ENCODE measurements at regions not wholly inside any gene's neighbourhood (a gene's known extent, or its start where the extent isn't known, plus 50 kb on each side); places are given as distances from the start of the nearest gene placed in this dataset.

DNA sequence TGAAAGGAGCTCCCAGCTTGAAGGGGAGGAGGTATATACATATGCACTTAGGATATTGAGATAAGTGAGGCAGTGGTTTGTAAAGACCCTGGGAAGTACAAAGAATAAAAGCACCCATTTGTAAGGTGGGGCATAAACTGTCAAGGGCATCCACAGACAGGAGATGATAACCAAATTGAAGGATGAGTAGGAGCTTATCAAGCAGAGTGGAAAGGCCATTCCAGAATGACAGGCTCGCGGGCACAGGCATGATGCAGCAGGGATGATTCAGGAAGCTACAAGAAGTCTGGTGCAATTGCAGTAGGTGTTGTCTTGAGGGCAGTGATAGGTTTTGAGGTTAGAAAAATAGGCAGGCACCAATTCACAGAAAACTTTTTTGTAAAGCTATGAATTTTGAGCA is 504.8 kb downstream of the PIK3C3 start:
- peak; percentile 9 for DNase-seq (ENCODE audit: low read depth)
- H3K27me3 ChIP-seq (ENCODE audit: control insufficient read depth, insufficient read depth, low read length): no peaks in the 10 kb centered on the region
- no peak overlapping the region for H3K4me3 ChIP-seq (ENCODE audit: low read depth, low read length)
- FAIRE-seq: no peak
- no peaks in the 10 kb centered on the region for H3K36me3 ChIP-seq (ENCODE audit: control insufficient read depth, insufficient read depth, low read length)
- no peak for TF ChIP-seq CTCF (IDR thresholded peaks at IDR 0.05; ENCODE audit: insufficient read depth, low read length, severe bottlenecking)

DNA sequence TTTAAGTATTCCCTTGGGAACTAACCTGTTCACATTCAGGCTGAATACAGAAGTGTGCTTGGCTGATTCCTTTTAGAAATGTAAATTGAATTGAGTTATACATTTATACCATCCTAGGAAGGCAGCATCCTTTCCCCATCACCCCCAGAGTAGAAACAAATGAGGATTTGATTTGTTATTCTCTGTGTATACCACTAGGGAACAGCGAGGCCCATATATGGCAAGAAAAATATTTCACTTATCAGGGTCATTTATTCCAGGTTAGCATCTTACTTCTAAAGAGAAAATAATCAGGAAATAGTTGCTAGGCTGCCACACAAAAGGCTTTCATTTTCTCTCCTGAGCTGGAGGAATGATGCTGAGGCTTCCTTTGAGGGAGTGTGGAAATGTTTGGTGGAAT is 516.9 kb downstream of the PIK3C3 start:
- Histone ChIP-seq H3K4me3 (ENCODE audit: low read depth, low read length) (no peak overlapping the region), H3K27me3 (ENCODE audit: control insufficient read depth, insufficient read depth, low read length) (no peaks in the 10 kb centered on the region), H3K36me3 (ENCODE audit: control insufficient read depth, insufficient read depth, low read length) (no peaks in the 10 kb centered on the region)
- no peak for TF ChIP-seq CTCF (IDR thresholded peaks at IDR 0.05; ENCODE audit: insufficient read depth, low read length, severe bottlenecking)
- no peak for DNase-seq (ENCODE audit: low read depth)
- FAIRE-seq: no peak

DNA sequence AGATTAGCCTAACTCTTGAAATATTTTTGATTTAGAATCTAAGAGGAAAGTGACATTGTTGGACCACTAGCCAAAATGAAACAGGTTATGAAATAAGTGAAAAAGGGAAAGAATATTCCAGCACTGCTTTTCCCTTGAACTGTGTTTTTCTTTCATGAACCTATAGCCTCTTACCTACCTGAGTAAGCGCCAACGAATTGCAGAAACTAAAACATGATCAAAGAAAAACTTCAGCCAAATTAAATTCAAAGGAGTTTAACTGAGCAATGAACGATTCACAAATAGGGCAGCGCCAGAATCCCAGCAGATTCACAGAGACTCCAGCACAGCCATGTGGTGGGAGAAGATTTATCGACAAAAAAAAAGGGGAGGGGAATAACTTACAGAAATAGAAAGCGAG is 518.6 kb downstream of the PIK3C3 start:
- no peak for TF ChIP-seq CTCF (IDR thresholded peaks at IDR 0.05; ENCODE audit: insufficient read depth, low read length, severe bottlenecking)
- H3K36me3 ChIP-seq (ENCODE audit: control insufficient read depth, insufficient read depth, low read length): no peaks in the 10 kb centered on the region
- H3K4me3 ChIP-seq (ENCODE audit: low read depth, low read length): no peak overlapping the region
- no peak for DNase-seq (ENCODE audit: low read depth)
- no peaks in the 10 kb centered on the region for H3K27me3 ChIP-seq (ENCODE audit: control insufficient read depth, insufficient read depth, low read length)
- FAIRE-seq: no peak

DNA sequence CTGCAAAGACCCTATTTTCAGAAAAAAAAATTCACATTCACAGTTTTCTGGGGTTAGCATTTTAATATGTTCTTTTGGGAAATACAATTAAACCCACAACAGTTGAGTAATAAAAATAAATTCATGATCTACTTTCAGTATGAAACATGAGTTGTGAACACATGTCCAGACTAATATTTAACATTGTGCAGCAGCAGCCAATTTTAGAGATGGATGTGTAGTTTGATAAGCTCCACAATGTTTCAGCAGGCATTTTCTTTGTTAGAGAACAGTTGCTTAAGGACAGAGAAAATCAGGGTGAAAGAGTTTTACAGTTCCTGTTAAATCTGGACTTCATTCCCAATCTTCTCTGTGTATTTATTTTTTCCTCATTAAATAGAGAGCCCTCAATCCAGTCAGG is 519.5 kb downstream of the PIK3C3 start:
- Histone ChIP-seq H3K4me3 (ENCODE audit: low read depth, low read length) (no peak overlapping the region), H3K27me3 (ENCODE audit: control insufficient read depth, insufficient read depth, low read length) (no peaks in the 10 kb centered on the region), H3K36me3 (ENCODE audit: control insufficient read depth, insufficient read depth, low read length) (no peaks in the 10 kb centered on the region)
- DNase-seq (ENCODE audit: low read depth): no peak
- TF ChIP-seq CTCF (IDR thresholded peaks at IDR 0.05; ENCODE audit: insufficient read depth, low read length, severe bottlenecking): no peak
- FAIRE-seq: no peak

- Histone ChIP-seq H3K27me3 (ENCODE audit: control insufficient read depth, insufficient read depth, low read length) (no peaks in the 10 kb centered on the region), H3K4me3 (ENCODE audit: low read depth, low read length) (no peak overlapping the region), H3K36me3 (ENCODE audit: control insufficient read depth, insufficient read depth, low read length) (no peaks in the 10 kb centered on the region)
- DNase-seq (ENCODE audit: low read depth) (no peak), FAIRE-seq (no peak)
- TF ChIP-seq CTCF (IDR thresholded peaks at IDR 0.05; ENCODE audit: insufficient read depth, low read length, severe bottlenecking): no peak
These were observed 520.1 kb downstream of the PIK3C3 start for GRCh38 chr18:42475157-42475556.

DNA sequence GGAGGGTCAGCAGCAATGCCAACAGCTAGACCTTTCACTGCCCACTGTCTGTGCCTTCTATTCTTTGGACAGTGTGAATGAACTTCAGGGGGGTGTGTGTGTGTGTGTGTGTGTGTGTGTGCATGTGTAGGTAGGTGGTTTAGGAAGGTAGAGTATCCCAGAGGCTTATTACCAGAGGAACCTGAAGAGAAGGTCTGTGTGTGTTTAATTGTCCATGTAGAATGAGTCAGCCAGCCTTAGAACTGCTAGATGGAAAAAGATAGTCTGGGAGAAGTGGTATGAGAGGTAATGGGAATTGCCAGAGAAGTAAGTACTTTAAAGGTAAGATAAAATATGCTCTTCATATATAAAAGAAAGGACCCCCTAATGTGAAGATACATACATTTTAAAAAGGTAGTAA is 522.2 kb downstream of the PIK3C3 start:
- no peak overlapping the region for H3K4me3 ChIP-seq (ENCODE audit: low read depth, low read length)
- H3K27me3 ChIP-seq (ENCODE audit: control insufficient read depth, insufficient read depth, low read length): no peaks in the 10 kb centered on the region
- FAIRE-seq (no peak), DNase-seq (ENCODE audit: low read depth) (no peak)
- no peak for TF ChIP-seq CTCF (IDR thresholded peaks at IDR 0.05; ENCODE audit: insufficient read depth, low read length, severe bottlenecking)
- H3K36me3 ChIP-seq (ENCODE audit: control insufficient read depth, insufficient read depth, low read length): no peaks in the 10 kb centered on the region

Data from bronchial epithelial cell (primary cell).